ENCODE measurements at regions not wholly inside any gene's neighbourhood (a gene's known extent, or its start where the extent isn't known, plus 50 kb on each side); places are given as distances from the start of the nearest gene placed in this dataset.

GRCh38 chrX:9191392-9191791, 157.5 kb upstream of the FAM9B start:
- Histone ChIP-seq H3K4me2 (ENCODE audit: low read length) (no peak overlapping the region), H3K4me3 (ENCODE audit: low read length) (no peak overlapping the region), H3F3A (ENCODE audit: insufficient read depth, low read length, poor library complexity, severe bottlenecking) (no peaks in the 10 kb centered on the region), H3K9me2 (ENCODE audit: insufficient read depth, low read length) (no peaks in the 10 kb centered on the region), H4K20me1 (ENCODE audit: insufficient read depth) (no peaks in the 10 kb centered on the region), H3K9ac (ENCODE audit: low read length) (no peak overlapping the region), H3K27me3 (ENCODE audit: insufficient read depth, low read depth, low read length) (no peaks in the 10 kb centered on the region), H3K27ac (ENCODE audit: low read length) (no peak overlapping the region), H3K36me3 (ENCODE audit: insufficient read depth, low read length) (no peaks in the 10 kb centered on the region), H3K79me2 (replicated peaks; ENCODE audit: insufficient read depth, low read length) (no peaks in the 10 kb centered on the region), H3K9me3 (ENCODE audit: low read length) (no peaks in the 10 kb centered on the region), H2AFZ (ENCODE audit: low read depth, low read length) (no peak overlapping the region)
- TF ChIP-seq EZH2 (IDR thresholded peaks at IDR 0.05; ENCODE audit: borderline replicate concordance, insufficient read depth, low read length, poor library complexity, severe bottlenecking) (no peak), EP300 (conservative IDR thresholded peaks at IDR 0.05; ENCODE audit: poor library complexity, severe bottlenecking) (no peak), TAF1 (IDR thresholded peaks at IDR 0.05; ENCODE audit: low read depth) (no peak), MXI1 (conservative IDR thresholded peaks at IDR 0.05; ENCODE audit: poor library complexity, severe bottlenecking) (no peak), CTCF (IDR thresholded peaks at IDR 0.05; ENCODE audit: poor library complexity, severe bottlenecking) (no peak), RAD21 (conservative IDR thresholded peaks at IDR 0.05) (no peak), POLR2AphosphoS5 (IDR thresholded peaks at IDR 0.05) (no peak), REST (IDR thresholded peaks at IDR 0.05; ENCODE audit: borderline replicate concordance) (no peak), SMC3 (conservative IDR thresholded peaks at IDR 0.05; ENCODE audit: poor library complexity) (no peak)

- Histone ChIP-seq H3K36me3 (ENCODE audit: insufficient read depth, low read length) (no peaks in the 10 kb centered on the region), H3K9ac (ENCODE audit: low read length) (no peak overlapping the region)
Measured at GRCh38 chrX:9195199-9195880, 161.4 kb upstream of the FAM9B start.

More at GRCh38 chrX:9195199-9195880, 161.4 kb upstream of the FAM9B start:
- H3K79me2 ChIP-seq (replicated peaks; ENCODE audit: insufficient read depth, low read length) = no peaks in the 10 kb centered on the region
- TF ChIP-seq POLR2AphosphoS5 (IDR thresholded peaks at IDR 0.05) = no peak
- TF ChIP-seq TAF1 (IDR thresholded peaks at IDR 0.05; ENCODE audit: low read depth) = no peak
- no peak for TF ChIP-seq SMC3 (conservative IDR thresholded peaks at IDR 0.05; ENCODE audit: poor library complexity)
- TF ChIP-seq EZH2 (IDR thresholded peaks at IDR 0.05; ENCODE audit: borderline replicate concordance, insufficient read depth, low read length, poor library complexity, severe bottlenecking) = no peak
- TF ChIP-seq RAD21 (conservative IDR thresholded peaks at IDR 0.05) = no peak
- TF ChIP-seq CTCF (IDR thresholded peaks at IDR 0.05; ENCODE audit: poor library complexity, severe bottlenecking) = no peak
- TF ChIP-seq MXI1 (conservative IDR thresholded peaks at IDR 0.05; ENCODE audit: poor library complexity, severe bottlenecking) = no peak
- no peak for TF ChIP-seq REST (IDR thresholded peaks at IDR 0.05; ENCODE audit: borderline replicate concordance)
- no peak for TF ChIP-seq EP300 (conservative IDR thresholded peaks at IDR 0.05; ENCODE audit: poor library complexity, severe bottlenecking)
- no peaks in the 10 kb centered on the region for H3K9me3 ChIP-seq (ENCODE audit: low read length)
- H2AFZ ChIP-seq (ENCODE audit: low read depth, low read length) = no peak overlapping the region
- no peak overlapping the region for H3K4me3 ChIP-seq (ENCODE audit: low read length)
- H3K4me2 ChIP-seq (ENCODE audit: low read length) = no peak overlapping the region
- no peak overlapping the region for H3K27ac ChIP-seq (ENCODE audit: low read length)
- no peaks in the 10 kb centered on the region for H3F3A ChIP-seq (ENCODE audit: insufficient read depth, low read length, poor library complexity, severe bottlenecking)
- no peaks in the 10 kb centered on the region for H3K9me2 ChIP-seq (ENCODE audit: insufficient read depth, low read length)
- H4K20me1 ChIP-seq (ENCODE audit: insufficient read depth) = no peaks in the 10 kb centered on the region
- H3K27me3 ChIP-seq (ENCODE audit: insufficient read depth, low read depth, low read length) = no peaks in the 10 kb centered on the region
